ENCODE measurements at regions not wholly inside any gene's neighbourhood (a gene's known extent, or its start where the extent isn't known, plus 50 kb on each side); places are given as distances from the start of the nearest gene placed in this dataset.

DNA sequence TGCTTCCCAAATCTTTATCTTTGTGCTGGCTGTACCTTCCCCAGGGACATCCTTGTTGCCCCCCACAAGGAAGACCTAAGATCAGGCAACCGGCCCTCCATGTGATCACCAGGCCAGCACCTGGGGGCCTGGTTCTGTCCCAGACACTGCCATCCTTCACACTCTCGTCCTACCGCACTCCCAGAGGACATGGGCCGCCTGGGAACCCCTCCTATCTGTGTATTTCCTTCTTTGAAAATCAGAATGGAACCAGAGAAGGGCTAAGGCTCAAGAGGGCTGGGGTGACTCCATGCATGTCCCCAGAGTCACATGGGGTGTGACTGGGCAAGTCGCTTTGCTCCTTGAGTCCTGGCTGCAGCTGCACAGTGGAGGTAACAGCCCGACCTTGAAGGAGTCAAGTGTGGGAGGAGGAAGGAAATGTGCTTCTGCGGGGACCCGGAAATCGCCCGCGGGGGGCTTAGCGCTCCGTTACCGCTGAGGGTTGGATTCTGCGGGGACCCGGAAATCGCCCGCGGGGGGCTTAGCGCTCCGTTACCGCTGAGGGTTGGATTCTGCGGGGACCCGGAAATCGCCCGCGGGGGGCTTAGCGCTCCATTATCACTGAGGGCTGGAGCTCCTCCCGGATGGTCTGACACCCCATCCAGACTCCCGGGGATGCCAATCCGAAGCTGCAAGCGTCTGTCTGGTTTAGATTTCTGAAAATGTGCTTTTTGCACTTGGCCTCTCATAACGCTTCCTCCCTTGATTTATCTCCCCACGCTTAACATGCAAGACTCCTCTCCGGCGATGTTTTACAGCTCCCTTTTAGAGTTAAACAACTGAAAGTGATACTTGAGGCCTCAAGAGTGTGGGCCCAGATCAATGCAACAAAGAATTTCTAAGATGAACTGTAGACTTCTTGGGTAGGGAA lies 278.9 kb downstream of the NPHP4 start:
- no peak overlapping the region for H3K27ac ChIP-seq (ENCODE audit: low read depth, low read length)
- Mint-ChIP-seq H3K4me3 (peak overlapping the region in 2 of 7 donors; percentile 73 to 75), H3K9me3 (peaks cover 0 to 12% (median 5%) of the 10 kb centered on the region in 5 donors), H3K36me3 (no peaks in the 10 kb centered on the region), H3K27ac (peak overlapping the region in 3 of 8 donors; percentile 79 to 91 (median 80)), H3K27me3 (peaks cover 18 to 31% of the 10 kb centered on the region in 2 donors), H3K4me1 (peaks cover 0 to 5% (median 5%) of the 10 kb centered on the region in 3 donors)
- no peak for DNase-seq
- ChIA-PET POLR2A (no interaction called here), CTCF (no interaction called here)
- H3K27me3 ChIP-seq (ENCODE audit: insufficient read depth, low read length, poor library complexity, severe bottlenecking): no peaks in the 10 kb centered on the region
- H3K36me3 ChIP-seq (ENCODE audit: insufficient read depth, low read length): no peaks in the 10 kb centered on the region
- no peaks in the 10 kb centered on the region for H3K9me3 ChIP-seq (ENCODE audit: low read length)
- no peak overlapping the region for H3K4me3 ChIP-seq (ENCODE audit: low read length)
- no peaks in the 10 kb centered on the region for H3K4me1 ChIP-seq (ENCODE audit: insufficient read depth, low read length)

DNA sequence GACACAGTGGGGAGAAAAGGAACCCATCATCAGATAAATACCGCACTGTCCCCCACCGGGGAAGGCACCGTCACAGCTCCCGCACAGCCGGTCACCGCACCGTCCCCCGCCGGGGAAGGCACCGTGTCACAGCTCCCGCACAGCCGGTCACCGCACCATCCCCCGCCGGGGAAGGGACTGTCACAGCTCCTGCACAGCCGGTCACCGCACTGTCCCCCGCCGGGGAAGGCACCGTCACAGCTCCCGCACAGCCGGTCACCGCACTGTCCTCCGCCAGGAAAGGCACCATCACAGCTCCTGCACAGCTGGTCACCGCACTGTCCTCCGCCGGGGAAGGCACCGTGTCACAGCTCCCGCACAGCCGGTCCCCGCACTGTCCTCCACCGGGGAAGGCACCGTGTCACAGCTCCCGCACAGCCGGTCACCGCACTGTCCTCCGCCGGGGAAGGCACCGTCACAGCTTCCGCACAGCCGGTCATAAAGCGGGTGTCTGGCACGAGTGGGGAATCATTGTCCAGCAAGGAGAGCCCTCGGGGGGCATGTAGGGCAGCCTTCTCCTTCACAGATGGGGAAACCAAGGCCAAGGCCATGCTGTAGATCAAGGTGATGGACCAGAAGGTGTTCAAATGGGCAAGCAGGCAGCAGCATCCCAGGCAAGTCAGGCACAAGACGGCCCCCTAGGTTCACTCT lies 280.1 kb downstream of the NPHP4 start:
- Histone ChIP-seq H3K27me3 (ENCODE audit: insufficient read depth, low read length, poor library complexity, severe bottlenecking) (no peaks in the 10 kb centered on the region), H3K4me3 (ENCODE audit: low read length) (no peak overlapping the region), H3K4me1 (ENCODE audit: insufficient read depth, low read length) (no peaks in the 10 kb centered on the region), H3K36me3 (ENCODE audit: insufficient read depth, low read length) (no peaks in the 10 kb centered on the region), H3K27ac (ENCODE audit: low read depth, low read length) (no peak overlapping the region), H3K9me3 (ENCODE audit: low read length) (no peaks in the 10 kb centered on the region)
- Mint-ChIP-seq H3K36me3 (no peaks in the 10 kb centered on the region), H3K4me3 (no peak overlapping the region), H3K27me3 (peaks cover 16 to 32% of the 10 kb centered on the region in 2 donors), H3K9me3 (peaks cover 0 to 12% (median 5%) of the 10 kb centered on the region in 5 donors), H3K27ac (no peak overlapping the region), H3K4me1 (peaks cover 0 to 5% (median 5%) of the 10 kb centered on the region in 3 donors)
- ChIA-PET POLR2A (no interaction called here), CTCF (no interaction called here)
- no peak for DNase-seq

DNA sequence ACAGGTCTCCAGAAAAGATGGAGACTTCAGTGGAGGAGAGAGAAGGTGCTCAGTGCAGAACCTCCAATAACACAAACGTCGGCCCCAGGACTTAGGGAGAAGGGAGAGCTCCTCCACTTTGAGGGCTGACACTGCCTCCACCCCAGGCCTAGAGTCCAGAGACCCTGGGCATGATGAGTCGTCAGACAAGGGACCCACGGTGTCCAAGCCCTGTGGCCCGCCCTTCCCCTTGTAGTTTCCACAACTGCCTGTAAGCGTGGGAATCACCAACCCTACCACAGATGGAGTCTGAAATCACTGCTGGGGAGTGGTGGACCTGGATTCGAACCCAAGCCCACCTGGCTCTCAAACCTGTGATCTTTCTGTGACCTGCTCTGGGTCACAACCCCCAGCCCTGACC lies 281.1 kb downstream of the NPHP4 start:
- ChIA-PET CTCF (no interaction called here), POLR2A (no interaction called here)
- Mint-ChIP-seq H3K36me3 (no peaks in the 10 kb centered on the region), H3K27me3 (peaks cover 9 to 25% of the 10 kb centered on the region in 2 donors), H3K4me3 (no peak overlapping the region), H3K4me1 (peaks cover 0 to 5% (median 5%) of the 10 kb centered on the region in 3 donors), H3K9me3 (peaks cover 0 to 12% (median 5%) of the 10 kb centered on the region in 5 donors), H3K27ac (peak overlapping the region in 1 of 8 donors; percentile 40)
- Histone ChIP-seq H3K36me3 (ENCODE audit: insufficient read depth, low read length) (no peaks in the 10 kb centered on the region), H3K27me3 (ENCODE audit: insufficient read depth, low read length, poor library complexity, severe bottlenecking) (no peaks in the 10 kb centered on the region), H3K9me3 (ENCODE audit: low read length) (no peaks in the 10 kb centered on the region), H3K27ac (ENCODE audit: low read depth, low read length) (no peak overlapping the region), H3K4me1 (ENCODE audit: insufficient read depth, low read length) (no peaks in the 10 kb centered on the region), H3K4me3 (ENCODE audit: low read length) (no peak overlapping the region)
- no peak for DNase-seq

- H3K9me3 ChIP-seq (ENCODE audit: low read length): no peaks in the 10 kb centered on the region
- no peaks in the 10 kb centered on the region for H3K36me3 ChIP-seq (ENCODE audit: insufficient read depth, low read length)
- no peak overlapping the region for H3K27ac Mint-ChIP-seq
- no peak for DNase-seq
- H3K9me3 Mint-ChIP-seq: peaks cover 0 to 5% (median 2%) of the 10 kb centered on the region in 5 donors
- peaks cover 2 to 14% of the 10 kb centered on the region in 2 donors for H3K27me3 Mint-ChIP-seq
- POLR2A ChIA-PET: no interaction called here
- no peak overlapping the region for H3K4me3 ChIP-seq (ENCODE audit: low read length)
- CTCF ChIA-PET: interaction anchor here (0.7 kb wide), 1 partner anchor 195 kb away, joined by 3 read pairs; no protein-coding TSS in a partner anchor
- no peak overlapping the region for H3K4me3 Mint-ChIP-seq
- H3K36me3 Mint-ChIP-seq: no peaks in the 10 kb centered on the region
- no peak overlapping the region for H3K27ac ChIP-seq (ENCODE audit: low read depth, low read length)
- H3K4me1 Mint-ChIP-seq: peaks cover 0 to 5% (median 5%) of the 10 kb centered on the region in 3 donors
- H3K27me3 ChIP-seq (ENCODE audit: insufficient read depth, low read length, poor library complexity, severe bottlenecking): no peaks in the 10 kb centered on the region
- H3K4me1 ChIP-seq (ENCODE audit: insufficient read depth, low read length): no peaks in the 10 kb centered on the region
These were observed 282.2 kb downstream of the NPHP4 start for GRCh38 chr1:5709976-5710375.

GRCh38 chr1:5709461-5709975 lies 282.7 kb downstream of the NPHP4 start:
- Mint-ChIP-seq H3K27ac (no peak overlapping the region), H3K4me1 (peaks cover 0 to 5% (median 5%) of the 10 kb centered on the region in 3 donors), H3K4me3 (no peak overlapping the region), H3K27me3 (peaks cover 2 to 10% of the 10 kb centered on the region in 2 donors), H3K36me3 (no peaks in the 10 kb centered on the region), H3K9me3 (peaks cover 0 to under 1% (median 0%) of the 10 kb centered on the region in 5 donors)
- ChIA-PET CTCF (interaction anchor here (0.7 kb wide), 1 partner anchor 195 kb away, joined by 3 read pairs; no protein-coding TSS in a partner anchor), POLR2A (no interaction called here)
- H3K4me3 ChIP-seq (ENCODE audit: low read length): no peak overlapping the region
- no peak for DNase-seq
- H3K27me3 ChIP-seq (ENCODE audit: insufficient read depth, low read length, poor library complexity, severe bottlenecking): no peaks in the 10 kb centered on the region
- no peaks in the 10 kb centered on the region for H3K4me1 ChIP-seq (ENCODE audit: insufficient read depth, low read length)
- H3K27ac ChIP-seq (ENCODE audit: low read depth, low read length): no peak overlapping the region
- no peaks in the 10 kb centered on the region for H3K9me3 ChIP-seq (ENCODE audit: low read length)
- H3K36me3 ChIP-seq (ENCODE audit: insufficient read depth, low read length): no peaks in the 10 kb centered on the region

DNA sequence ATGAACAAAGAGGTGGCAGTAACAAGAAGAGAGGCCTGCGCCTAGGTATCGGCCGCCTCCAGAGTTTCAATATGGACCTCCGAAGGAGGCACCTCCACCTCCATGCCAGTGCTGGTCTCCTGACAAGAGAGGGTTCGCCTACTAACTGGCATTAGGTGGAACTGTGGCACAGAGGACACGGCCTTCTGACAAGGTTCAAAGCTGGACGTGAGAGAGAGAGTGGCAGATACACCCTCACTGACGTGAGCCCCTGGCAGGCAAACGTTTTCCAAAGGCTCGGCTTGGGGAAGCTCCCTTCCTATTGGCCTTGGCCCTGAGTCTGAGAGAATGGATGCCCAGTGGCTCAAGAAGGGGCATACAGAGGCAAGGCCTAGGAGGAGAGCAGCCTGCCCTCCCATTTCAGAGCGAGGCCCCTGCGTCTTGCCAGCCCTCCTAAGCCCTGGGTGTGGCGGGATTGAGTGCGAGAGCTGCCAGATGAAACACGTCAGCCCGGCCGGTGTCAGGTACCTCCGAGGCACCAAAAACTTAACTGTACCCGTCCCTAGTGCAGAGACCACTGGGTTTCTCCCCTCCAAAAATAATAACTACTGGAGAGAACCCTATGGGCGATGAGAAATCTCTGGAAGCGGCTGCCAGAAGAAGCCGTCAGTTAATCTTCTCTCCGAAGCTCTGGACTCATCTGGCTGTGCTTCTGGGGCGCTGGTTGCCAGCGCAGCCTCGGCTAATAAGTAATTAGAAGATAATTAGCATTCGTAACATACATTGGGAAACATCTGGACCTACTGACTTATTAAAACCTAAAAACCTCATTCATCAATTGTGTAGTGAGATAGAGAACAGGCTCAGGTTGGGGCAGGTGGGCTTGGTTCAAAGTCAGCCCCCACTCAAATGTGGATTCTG lies 283.6 kb downstream of the NPHP4 start:
- POLR2A ChIA-PET: no interaction called here
- Mint-ChIP-seq H3K4me1 (peaks cover 0 to 5% (median 1%) of the 10 kb centered on the region in 3 donors), H3K4me3 (no peak overlapping the region), H3K36me3 (no peaks in the 10 kb centered on the region), H3K9me3 (no peaks in the 10 kb centered on the region), H3K27ac (peak overlapping the region in 1 of 8 donors; percentile 15), H3K27me3 (peaks cover 2 to 8% of the 10 kb centered on the region in 2 donors)
- Histone ChIP-seq H3K27me3 (ENCODE audit: insufficient read depth, low read length, poor library complexity, severe bottlenecking) (no peaks in the 10 kb centered on the region), H3K36me3 (ENCODE audit: insufficient read depth, low read length) (no peaks in the 10 kb centered on the region), H3K9me3 (ENCODE audit: low read length) (no peaks in the 10 kb centered on the region), H3K27ac (ENCODE audit: low read depth, low read length) (no peak overlapping the region), H3K4me1 (ENCODE audit: insufficient read depth, low read length) (no peaks in the 10 kb centered on the region), H3K4me3 (ENCODE audit: low read length) (no peak overlapping the region)
- CTCF ChIA-PET: no interaction called here
- no peak for DNase-seq

GRCh38 chr1:5707566-5708345 lies 284.5 kb downstream of the NPHP4 start:
- Mint-ChIP-seq H3K4me3 (no peak overlapping the region), H3K27me3 (peaks cover 5 to 8% of the 10 kb centered on the region in 2 donors), H3K4me1 (peaks cover 0 to 5% (median 0%) of the 10 kb centered on the region in 3 donors), H3K36me3 (no peaks in the 10 kb centered on the region), H3K27ac (no peak overlapping the region), H3K9me3 (no peaks in the 10 kb centered on the region)
- H3K9me3 ChIP-seq (ENCODE audit: low read length): no peaks in the 10 kb centered on the region
- POLR2A ChIA-PET: no interaction called here
- H3K4me1 ChIP-seq (ENCODE audit: insufficient read depth, low read length): no peaks in the 10 kb centered on the region
- CTCF ChIA-PET: no interaction called here
- no peak overlapping the region for H3K4me3 ChIP-seq (ENCODE audit: low read length)
- no peaks in the 10 kb centered on the region for H3K27me3 ChIP-seq (ENCODE audit: insufficient read depth, low read length, poor library complexity, severe bottlenecking)
- no peak overlapping the region for H3K27ac ChIP-seq (ENCODE audit: low read depth, low read length)
- no peak for DNase-seq
- no peaks in the 10 kb centered on the region for H3K36me3 ChIP-seq (ENCODE audit: insufficient read depth, low read length)
